Brain microvascular endothelial cell (primary cell): ENCODE measurements at regions not wholly inside any gene's neighbourhood (a gene's known extent, or its start where the extent isn't known, plus 50 kb on each side); places are given as distances from the start of the nearest gene placed in this dataset.

Source experiments
- DNase-seq: peaks from one replicate; pipeline ENCODE4 v3.0.0-alpha.2; 2020
- H3K27ac ChIP-seq: fragments of 250-450 bp; sonication (Bioruptor Pico); 2 replicates; pipeline ENCODE4 v1.5.1; 2020; ENCODE audit warnings: mild to moderate bottlenecking, moderate library complexity
- H3K27me3 ChIP-seq: fragments of 250-450 bp; sonication (Bioruptor Pico); replicated peaks from 2 replicates; pipeline ENCODE4 v1.5.1; 2020; ENCODE audit warnings: mild to moderate bottlenecking
- H3K36me3 ChIP-seq: fragments of 250-450 bp; sonication (Bioruptor Pico); replicated peaks from 2 replicates; pipeline ENCODE4 v1.5.1; 2020; ENCODE audit warnings: mild to moderate bottlenecking
- H3K4me3 ChIP-seq: 2 replicates; pipeline ENCODE4 v1.5.1; 2011; ENCODE audit warnings: low read depth, mild to moderate bottlenecking, control low read depth, low read length, moderate library complexity
- in situ Hi-C: cut with HindIII; loops from 2 replicates; pipeline ENCODE4 v1.10.0; 2017; ENCODE audit warnings: low sequenced_read_pairs, low pct_ligation_motif_present
- TF ChIP-seq, protein P1 (sequence below): IDR thresholded peaks from 2 replicates; pipeline ENCODE4 v1.5.1; 2011; ENCODE audit warnings: low read depth, mild to moderate bottlenecking, moderate library complexity, low read length, control low read depth, inconsistent platforms; ENCODE audit errors: missing control alignments

DNA sequence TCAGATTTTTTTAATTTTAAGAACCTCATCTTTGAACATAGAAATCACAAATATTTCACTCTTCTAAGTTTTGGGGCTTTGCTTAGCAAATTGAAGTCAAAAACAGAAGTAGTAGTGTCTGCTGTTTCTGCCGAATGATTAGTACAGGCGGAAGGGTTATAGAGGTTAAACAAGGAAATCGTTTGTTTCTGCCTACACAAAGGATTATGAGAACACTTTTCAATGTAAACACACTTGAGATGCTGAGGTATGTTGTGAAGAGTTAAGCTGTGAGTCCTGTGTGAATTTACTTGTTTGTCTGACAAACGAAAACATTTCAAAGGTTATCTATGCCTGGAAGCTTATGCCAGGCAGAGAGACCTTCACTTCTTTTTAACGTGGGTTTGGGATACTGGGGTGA lies 224.8 kb downstream of the CETN3 start:
- Histone ChIP-seq H3K27me3 (no peaks in the 10 kb centered on the region), H3K4me3 (no peak overlapping the region), H3K27ac (no peak overlapping the region), H3K36me3 (no peaks in the 10 kb centered on the region)
- TF ChIP-seq, protein P1, sequence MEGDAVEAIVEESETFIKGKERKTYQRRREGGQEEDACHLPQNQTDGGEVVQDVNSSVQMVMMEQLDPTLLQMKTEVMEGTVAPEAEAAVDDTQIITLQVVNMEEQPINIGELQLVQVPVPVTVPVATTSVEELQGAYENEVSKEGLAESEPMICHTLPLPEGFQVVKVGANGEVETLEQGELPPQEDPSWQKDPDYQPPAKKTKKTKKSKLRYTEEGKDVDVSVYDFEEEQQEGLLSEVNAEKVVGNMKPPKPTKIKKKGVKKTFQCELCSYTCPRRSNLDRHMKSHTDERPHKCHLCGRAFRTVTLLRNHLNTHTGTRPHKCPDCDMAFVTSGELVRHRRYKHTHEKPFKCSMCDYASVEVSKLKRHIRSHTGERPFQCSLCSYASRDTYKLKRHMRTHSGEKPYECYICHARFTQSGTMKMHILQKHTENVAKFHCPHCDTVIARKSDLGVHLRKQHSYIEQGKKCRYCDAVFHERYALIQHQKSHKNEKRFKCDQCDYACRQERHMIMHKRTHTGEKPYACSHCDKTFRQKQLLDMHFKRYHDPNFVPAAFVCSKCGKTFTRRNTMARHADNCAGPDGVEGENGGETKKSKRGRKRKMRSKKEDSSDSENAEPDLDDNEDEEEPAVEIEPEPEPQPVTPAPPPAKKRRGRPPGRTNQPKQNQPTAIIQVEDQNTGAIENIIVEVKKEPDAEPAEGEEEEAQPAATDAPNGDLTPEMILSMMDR: no peak
- in situ Hi-C loops: no loop called here
- no peak for DNase-seq

DNA sequence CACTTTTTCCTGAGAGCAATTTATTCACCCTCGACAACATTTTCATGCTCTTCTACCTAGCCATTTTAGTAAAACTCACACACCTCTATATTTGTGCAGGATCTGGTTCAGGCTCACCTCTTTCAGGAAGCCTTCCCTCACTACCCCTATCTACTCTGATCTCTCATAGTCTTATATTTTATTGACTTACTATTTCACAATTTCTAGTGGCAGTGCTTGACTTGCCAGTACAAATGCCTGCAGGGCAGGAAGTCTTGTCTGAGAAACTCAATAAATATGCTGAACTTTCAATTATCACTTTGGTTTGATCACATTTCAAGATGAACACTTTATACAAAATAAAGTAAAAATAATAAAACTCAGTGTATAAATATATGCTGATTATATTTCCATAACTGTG lies 226.8 kb downstream of the CETN3 start:
- no peak overlapping the region for H3K27ac ChIP-seq

DNA sequence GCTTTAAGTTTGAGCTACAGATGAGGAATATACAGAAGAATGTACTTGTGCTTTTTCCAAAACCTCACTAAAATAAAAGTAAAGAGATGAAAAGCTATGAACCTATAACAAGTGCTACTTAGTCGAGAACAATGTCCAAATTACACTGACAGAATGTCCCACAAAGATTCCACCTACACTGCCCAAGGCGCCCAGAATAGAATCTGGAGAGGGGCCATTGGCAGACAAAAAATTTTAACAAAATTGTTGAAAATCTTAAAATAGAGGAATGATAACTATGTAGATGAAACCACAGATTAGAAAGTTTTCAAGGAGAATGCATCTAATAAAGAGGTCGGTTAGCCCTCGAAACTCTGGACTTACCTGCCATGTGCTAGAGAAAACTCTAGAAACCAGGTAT lies 235.3 kb downstream of the CETN3 start:
- no peaks in the 10 kb centered on the region for H3K36me3 ChIP-seq
- no peak for DNase-seq
- in situ Hi-C loops: no loop called here
- TF ChIP-seq, protein P1: no peak
- no peak overlapping the region for H3K4me3 ChIP-seq
- H3K27ac ChIP-seq: no peak overlapping the region
- H3K27me3 ChIP-seq: no peaks in the 10 kb centered on the region

More for the DNA sequence above, 226.8 kb downstream of the CETN3 start:
- H3K27me3 ChIP-seq: no peaks in the 10 kb centered on the region
- no peak overlapping the region for H3K4me3 ChIP-seq
- no peak for DNase-seq
- in situ Hi-C loops: no loop called here
- H3K36me3 ChIP-seq: no peaks in the 10 kb centered on the region
- TF ChIP-seq, protein P1: no peak

DNA sequence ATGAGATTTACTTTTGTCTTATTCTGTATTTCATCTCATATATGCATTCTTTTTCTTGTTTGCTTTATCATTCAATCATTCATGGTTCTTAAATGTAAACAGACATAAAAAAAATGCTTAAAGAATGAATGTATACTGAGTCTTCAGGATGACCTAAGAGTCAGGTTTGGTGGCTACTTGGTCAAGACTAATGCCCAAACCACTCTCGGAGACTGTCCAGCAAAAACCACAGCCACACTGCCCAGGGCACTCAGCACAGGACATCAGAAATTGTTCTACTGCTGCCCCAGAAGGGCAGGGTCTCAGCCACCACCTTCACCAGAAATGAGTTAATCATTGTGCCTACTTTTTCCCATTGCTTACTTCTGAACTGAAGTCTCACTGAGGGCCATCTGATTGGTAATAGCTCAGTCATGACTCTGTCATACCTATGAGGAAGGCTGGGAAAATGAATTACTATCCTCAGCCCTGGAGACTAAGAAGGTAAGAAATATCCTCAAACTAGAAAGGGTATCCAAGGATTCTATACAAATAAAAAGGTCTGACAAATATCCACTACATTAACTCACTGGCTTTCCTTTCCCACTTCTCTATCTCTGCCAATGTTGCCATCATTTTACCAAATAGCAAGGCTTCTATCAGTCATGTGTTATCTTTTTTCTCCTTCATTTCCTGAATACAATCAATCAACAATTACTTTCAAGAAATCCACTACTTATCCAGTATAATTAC lies 236.1 kb downstream of the CETN3 start:
- Histone ChIP-seq H3K27me3 (no peaks in the 10 kb centered on the region), H3K36me3 (no peaks in the 10 kb centered on the region), H3K4me3 (no peak overlapping the region), H3K27ac (no peak overlapping the region)
- TF ChIP-seq, protein P1: no peak
- no peak for DNase-seq
- in situ Hi-C loops: no loop called here

DNA sequence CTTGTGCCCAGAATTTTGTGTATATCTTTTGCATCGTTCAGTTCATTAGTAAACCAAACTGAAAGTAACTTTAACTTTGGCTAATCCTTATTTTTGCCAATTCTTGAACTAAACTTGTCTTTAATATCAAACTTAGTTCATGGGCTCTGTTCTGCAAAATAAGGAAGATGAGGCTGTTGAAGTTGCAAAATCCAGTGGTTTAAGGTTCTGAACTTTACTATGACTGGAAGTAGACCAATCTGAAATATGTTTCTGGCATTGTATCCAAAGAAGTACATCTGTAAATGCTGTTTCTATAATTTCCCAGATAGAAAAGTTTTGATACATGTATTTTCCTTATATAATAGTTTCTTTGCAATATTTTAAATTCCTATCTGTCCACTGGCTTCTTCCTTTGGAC lies 238.1 kb downstream of the CETN3 start:
- TF ChIP-seq, protein P1: no peak
- Histone ChIP-seq H3K27ac (no peak overlapping the region), H3K4me3 (no peak overlapping the region), H3K27me3 (no peaks in the 10 kb centered on the region), H3K36me3 (no peaks in the 10 kb centered on the region)
- no peak for DNase-seq
- in situ Hi-C loops: no loop called here

DNA sequence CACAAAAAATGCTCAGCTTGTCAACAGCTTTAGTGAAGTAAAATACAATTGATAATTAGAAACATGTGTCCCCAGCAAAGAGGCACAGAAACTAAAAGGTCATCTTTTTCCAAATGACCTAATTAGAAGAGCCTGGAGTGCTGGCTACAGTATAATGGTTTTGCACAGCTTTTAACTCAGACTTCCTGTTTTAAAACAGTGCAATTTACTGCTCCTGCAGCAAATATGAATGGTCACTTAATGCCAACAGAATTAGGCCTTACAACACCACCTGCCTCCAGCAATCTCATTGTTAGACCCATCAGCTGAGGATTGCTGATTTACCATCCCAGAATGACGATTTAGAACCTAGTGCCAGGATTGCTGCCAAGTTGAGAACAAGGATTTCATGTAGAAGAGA lies 239.3 kb downstream of the CETN3 start:
- H3K27ac ChIP-seq: no peak overlapping the region
- TF ChIP-seq, protein P1: no peak
- DNase-seq: no peak
- no peaks in the 10 kb centered on the region for H3K27me3 ChIP-seq
- no peak overlapping the region for H3K4me3 ChIP-seq
- no peaks in the 10 kb centered on the region for H3K36me3 ChIP-seq
- in situ Hi-C loops: no loop called here
